ENCODE measurements at regions not wholly inside any gene's neighbourhood (a gene's known extent, or its start where the extent isn't known, plus 50 kb on each side); places are given as distances from the start of the nearest gene placed in this dataset.

DNA sequence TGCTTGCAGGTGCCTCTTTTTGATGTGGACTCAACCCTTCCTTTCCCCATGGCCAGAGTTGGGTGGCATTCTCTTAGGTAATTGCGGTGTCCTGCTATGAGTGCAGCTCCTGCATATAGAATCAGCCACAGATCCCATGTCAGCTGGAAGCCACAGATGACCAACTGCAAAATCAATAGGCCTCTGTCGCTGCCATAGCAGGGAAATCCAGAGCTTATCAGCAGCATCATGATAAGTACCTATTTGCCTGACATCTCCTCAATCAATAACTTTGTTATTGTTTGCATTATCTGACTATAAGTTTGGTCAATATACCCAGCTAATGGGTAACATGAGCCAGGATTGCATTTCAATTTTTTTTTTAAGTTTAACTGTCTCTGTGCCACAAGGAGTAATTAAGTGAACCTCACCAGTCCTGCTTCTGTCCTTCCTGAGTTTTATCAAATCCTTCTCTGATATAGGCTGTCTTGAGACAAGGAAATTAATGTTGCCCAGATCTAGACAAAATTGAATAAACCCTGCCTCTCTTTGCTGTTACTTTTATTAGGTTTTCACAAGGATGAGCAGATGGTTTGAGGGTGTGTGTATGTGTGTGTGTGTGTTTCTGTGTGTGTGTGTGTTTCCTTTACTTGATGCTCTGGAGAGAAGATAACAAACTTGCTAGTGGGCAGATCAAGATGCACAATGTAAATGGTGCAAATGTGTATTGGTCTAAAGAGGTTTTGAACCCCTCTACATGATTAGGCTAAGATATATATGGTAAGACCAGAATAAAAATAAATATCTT, 59.6 kb upstream of the CREB1 start:
- no peak for TF ChIP-seq RAD21 (IDR thresholded peaks at IDR 0.05; ENCODE audit: low read depth)
- TF ChIP-seq EGR1 (IDR thresholded peaks at IDR 0.05): no peak
- TF ChIP-seq CREB1 (IDR thresholded peaks at IDR 0.05; ENCODE audit: low read depth): no peak
- TF ChIP-seq YY1 (IDR thresholded peaks at IDR 0.05; ENCODE audit: low read depth): no peak

All from Ishikawa (cell line).